Activated naive CD8-positive, alpha-beta T cell treated with anti-CD3 and anti-CD28 coated beads, Interleukin-2, amount 10 ng/mL, durations not matched to agents 7 days and 5 days (primary cell): ENCODE measurements at regions not wholly inside any gene's neighbourhood (a gene's known extent, or its start where the extent isn't known, plus 50 kb on each side); places are given as distances from the start of the nearest gene placed in this dataset.

ENCODE experiments used
- ATAC-seq: fragments of 150-1000 bp; cut with Tn5 transposase; one replicate; pipeline ENCODE4 v1.10.0; 2021; ENCODE audit warnings: low read depth, moderate library complexity
- POLR2A ChIA-PET: fragments of 350-600 bp; sonication (Branson Sonifier 250); formaldehyde crosslinking; loops from one replicate; lab custom pipeline; 2021; ENCODE audit warnings: antibody characterized with exemption; lab: Charles Lee
- DNase-seq: peaks from one replicate; pipeline ENCODE4 v3.0.0; 2021
- H3K27ac Mint-ChIP-seq: one replicate; pipeline ENCODE4 v1.8.0; 2022; ENCODE audit warnings: mild to moderate bottlenecking, mixed read lengths
- H3K27me3 Mint-ChIP-seq: one replicate; pipeline ENCODE4 v1.8.0; 2022; ENCODE audit warnings: mild to moderate bottlenecking, moderate library complexity, mixed read lengths
- H3K36me3 Mint-ChIP-seq: one replicate; pipeline ENCODE4 v1.8.0; 2021; ENCODE audit warnings: mild to moderate bottlenecking, mixed read lengths
- H3K4me1 Mint-ChIP-seq: one replicate; pipeline ENCODE4 v1.8.0; 2021; ENCODE audit warnings: mixed read lengths
- H3K4me3 Mint-ChIP-seq: one replicate; pipeline ENCODE4 v1.8.0; 2022; ENCODE audit warnings: mild to moderate bottlenecking, moderate library complexity, mixed read lengths
- H3K9me3 Mint-ChIP-seq: one replicate; pipeline ENCODE4 v1.8.0; 2021; ENCODE audit warnings: mixed read lengths

- Mint-ChIP-seq H3K27me3 (peaks cover 9% of the 10 kb centered on the region), H3K27ac (no peak overlapping the region), H3K36me3 (no peaks in the 10 kb centered on the region), H3K4me3 (no peak overlapping the region), H3K4me1 (no peaks in the 10 kb centered on the region), H3K9me3 (no peaks in the 10 kb centered on the region)
- POLR2A ChIA-PET = no interaction called here
- DNase-seq (no peak), ATAC-seq (no peak)
These were observed 231.5 kb downstream of the MIAT start for GRCh38 chr22:26888887-26889286.

GRCh38 chr22:26889802-26890201 is 232.4 kb downstream of the MIAT start:
- H3K27ac Mint-ChIP-seq = no peak overlapping the region
- peaks cover 10% of the 10 kb centered on the region for H3K27me3 Mint-ChIP-seq
- no peaks in the 10 kb centered on the region for H3K36me3 Mint-ChIP-seq
- POLR2A ChIA-PET = no interaction called here
- no peaks in the 10 kb centered on the region for H3K4me1 Mint-ChIP-seq
- no peak for DNase-seq
- no peak overlapping the region for H3K4me3 Mint-ChIP-seq
- ATAC-seq = no peak
- H3K9me3 Mint-ChIP-seq = no peaks in the 10 kb centered on the region

- DNase-seq (no peak), ATAC-seq (no peak)
- Mint-ChIP-seq H3K4me3 (no peak overlapping the region), H3K4me1 (no peaks in the 10 kb centered on the region), H3K36me3 (no peaks in the 10 kb centered on the region), H3K27ac (no peak overlapping the region), H3K27me3 (peaks cover 13% of the 10 kb centered on the region), H3K9me3 (no peaks in the 10 kb centered on the region)
- POLR2A ChIA-PET = no interaction called here
These were observed 233.5 kb downstream of the MIAT start for GRCh38 chr22:26890870-26891269.

- Mint-ChIP-seq H3K9me3 (no peaks in the 10 kb centered on the region), H3K27me3 (peaks cover 13% of the 10 kb centered on the region), H3K36me3 (no peaks in the 10 kb centered on the region), H3K4me1 (no peaks in the 10 kb centered on the region), H3K27ac (no peak overlapping the region), H3K4me3 (no peak overlapping the region)
- POLR2A ChIA-PET = no interaction called here
- ATAC-seq = no peak
- no peak for DNase-seq
These were observed 234.0 kb downstream of the MIAT start for GRCh38 chr22:26891429-26891828.

GRCh38 chr22:26892166-26893041 is 235.0 kb downstream of the MIAT start:
- POLR2A ChIA-PET = no interaction called here
- Mint-ChIP-seq H3K4me1 (no peaks in the 10 kb centered on the region), H3K27me3 (peaks cover 13% of the 10 kb centered on the region), H3K27ac (no peak overlapping the region), H3K9me3 (no peaks in the 10 kb centered on the region), H3K36me3 (no peaks in the 10 kb centered on the region), H3K4me3 (no peak overlapping the region)
- DNase-seq (no peak), ATAC-seq (no peak)

- no peaks in the 10 kb centered on the region for H3K9me3 Mint-ChIP-seq
- ATAC-seq (no peak), DNase-seq (no peak)
- no peaks in the 10 kb centered on the region for H3K4me1 Mint-ChIP-seq
- H3K36me3 Mint-ChIP-seq = no peaks in the 10 kb centered on the region
- no peak overlapping the region for H3K4me3 Mint-ChIP-seq
- peaks cover 18% of the 10 kb centered on the region for H3K27me3 Mint-ChIP-seq
- POLR2A ChIA-PET = no interaction called here
- H3K27ac Mint-ChIP-seq = no peak overlapping the region
These were observed 236.1 kb downstream of the MIAT start for GRCh38 chr22:26893173-26894110.

GRCh38 chr22:26894362-26894761 is 237.0 kb downstream of the MIAT start:
- no peak overlapping the region for H3K27ac Mint-ChIP-seq
- H3K4me3 Mint-ChIP-seq = no peak overlapping the region
- ATAC-seq (no peak), DNase-seq (no peak)
- peaks cover 25% of the 10 kb centered on the region for H3K27me3 Mint-ChIP-seq
- POLR2A ChIA-PET = no interaction called here
- H3K36me3 Mint-ChIP-seq = no peaks in the 10 kb centered on the region
- no peaks in the 10 kb centered on the region for H3K4me1 Mint-ChIP-seq
- H3K9me3 Mint-ChIP-seq = no peaks in the 10 kb centered on the region

- Mint-ChIP-seq H3K4me3 (no peak overlapping the region), H3K9me3 (no peaks in the 10 kb centered on the region)
These were observed 237.5 kb downstream of the MIAT start for GRCh38 chr22:26894766-26895485.

GRCh38 chr22:26897384-26897783 is 240.0 kb downstream of the MIAT start:
- H3K4me3 Mint-ChIP-seq = no peak overlapping the region
- POLR2A ChIA-PET = no interaction called here
- DNase-seq = no peak
- H3K4me1 Mint-ChIP-seq = no peaks in the 10 kb centered on the region
- no peak overlapping the region for H3K27ac Mint-ChIP-seq
- no peaks in the 10 kb centered on the region for H3K9me3 Mint-ChIP-seq
- no peaks in the 10 kb centered on the region for H3K36me3 Mint-ChIP-seq
- H3K27me3 Mint-ChIP-seq = peaks cover 39% of the 10 kb centered on the region
- no peak for ATAC-seq

More at GRCh38 chr22:26894766-26895485, 237.5 kb downstream of the MIAT start:
- ATAC-seq (no peak), DNase-seq (no peak)
- Mint-ChIP-seq H3K27ac (no peak overlapping the region), H3K27me3 (peaks cover 25% of the 10 kb centered on the region), H3K4me1 (no peaks in the 10 kb centered on the region), H3K36me3 (no peaks in the 10 kb centered on the region)
- POLR2A ChIA-PET = no interaction called here

- Mint-ChIP-seq H3K4me3 (no peak overlapping the region), H3K36me3 (no peaks in the 10 kb centered on the region), H3K27me3 (peaks cover 42% of the 10 kb centered on the region), H3K4me1 (peaks cover 5% of the 10 kb centered on the region), H3K27ac (no peak overlapping the region), H3K9me3 (no peaks in the 10 kb centered on the region)
- POLR2A ChIA-PET = no interaction called here
- DNase-seq (no peak), ATAC-seq (no peak)
These were observed 241.7 kb downstream of the MIAT start for GRCh38 chr22:26898946-26899605.

GRCh38 chr22:26900787-26901186 is 243.4 kb downstream of the MIAT start:
- H3K9me3 Mint-ChIP-seq = no peaks in the 10 kb centered on the region
- POLR2A ChIA-PET = no interaction called here
- H3K4me1 Mint-ChIP-seq = peaks cover 5% of the 10 kb centered on the region
- DNase-seq (no peak), ATAC-seq (no peak)
- H3K4me3 Mint-ChIP-seq = no peak overlapping the region
- no peak overlapping the region for H3K27ac Mint-ChIP-seq
- no peaks in the 10 kb centered on the region for H3K36me3 Mint-ChIP-seq
- H3K27me3 Mint-ChIP-seq = peaks cover 56% of the 10 kb centered on the region

- ATAC-seq (no peak), DNase-seq (no peak)
- no peak overlapping the region for H3K27ac Mint-ChIP-seq
- no peaks in the 10 kb centered on the region for H3K9me3 Mint-ChIP-seq
- POLR2A ChIA-PET = no interaction called here
- peaks cover 5% of the 10 kb centered on the region for H3K4me1 Mint-ChIP-seq
- no peaks in the 10 kb centered on the region for H3K36me3 Mint-ChIP-seq
- no peak overlapping the region for H3K4me3 Mint-ChIP-seq
- H3K27me3 Mint-ChIP-seq = peaks cover 56% of the 10 kb centered on the region
These were observed 243.9 kb downstream of the MIAT start for GRCh38 chr22:26901198-26901816.
